ENCODE measurements at regions not wholly inside any gene's neighbourhood (a gene's known extent, or its start where the extent isn't known, plus 50 kb on each side); places are given as distances from the start of the nearest gene placed in this dataset.

DNA sequence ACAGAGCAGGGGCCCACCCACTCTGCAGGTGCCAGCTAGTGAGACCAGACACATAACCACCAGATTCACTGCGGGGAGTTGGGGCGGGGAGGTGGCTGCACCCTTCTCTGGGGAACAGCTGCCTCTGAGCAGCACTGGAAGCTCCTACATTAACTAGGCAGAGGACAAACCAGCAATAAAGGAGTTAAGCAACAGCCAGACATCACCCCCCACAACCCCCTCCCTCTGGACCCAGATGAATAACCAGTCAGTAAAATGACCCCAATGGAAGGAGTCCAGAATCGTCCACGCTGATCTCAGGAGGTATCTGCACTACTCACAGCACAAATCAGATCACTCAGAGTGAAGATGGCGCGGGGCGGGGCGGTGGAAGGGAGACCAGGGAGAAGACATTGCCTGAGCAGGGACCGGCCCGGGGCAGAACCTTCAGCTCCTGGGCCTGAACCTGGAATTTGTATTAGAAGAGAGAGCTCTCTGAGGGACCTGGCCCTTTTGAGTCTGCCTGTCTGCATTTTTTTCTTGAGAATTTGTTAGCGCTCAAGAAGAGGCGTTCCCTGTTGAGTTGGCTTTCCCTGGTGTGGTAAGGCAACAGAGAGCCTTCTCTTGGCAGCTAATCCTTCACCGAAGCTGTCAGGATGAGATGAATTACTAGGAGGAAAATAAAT, 125.5 kb upstream of the NCAM1 start:
- CTCF ChIA-PET (ENCODE audit: partially characterized antibody) = interaction anchor here (1.0 to 2.3 kb wide), 6 partner anchors 9 to 278 kb away, joined by 3 to 8 read pairs (median 3); no protein-coding TSS in a partner anchor
- Histone ChIP-seq H3K18ac (ENCODE audit: extremely low read depth, low read length) (no peak overlapping the region), H3K27me3 (replicated peaks in 1 of 4; ENCODE audit: control insufficient read depth in 3 of 4, extremely low read depth in 1 of 4, insufficient read depth in 3 of 4, low read length in 3 of 4) (no peaks in the 10 kb centered on the region), H2AK5ac (ENCODE audit: low read depth, low read length) (no peak overlapping the region), H3K23ac (ENCODE audit: insufficient read length) (no peak overlapping the region), H2BK5ac (ENCODE audit: low read depth, low read length) (no peak overlapping the region), H4K5ac (ENCODE audit: insufficient read length, low read depth, low read length) (no peak overlapping the region), H3K79me1 (ENCODE audit: low read depth, low read length) (no peaks in the 10 kb centered on the region), H3K9me3 (ENCODE audit: insufficient read depth in 2 of 2, low read depth in 1 of 2, low read length in 1 of 2) (no peaks in the 10 kb centered on the region), H4K91ac (replicated peaks; ENCODE audit: insufficient read length, low read length) (no peak overlapping the region), H3K4ac (replicated peaks; ENCODE audit: insufficient read length, low read depth, low read length) (no peak overlapping the region), H3K79me2 (ENCODE audit: control insufficient read depth in 1 of 2, insufficient read depth in 2 of 2, low read length in 2 of 2) (no peaks in the 10 kb centered on the region), H3K9ac (replicated peaks in 1 of 4; ENCODE audit: extremely low read depth in 1 of 4, low read depth in 3 of 4, low read length in 3 of 4) (no peak overlapping the region), H3K4me1 (replicated peaks in 1 of 4; ENCODE audit: control insufficient read depth in 3 of 4, insufficient read depth in 4 of 4, low read length in 3 of 4) (no peaks in the 10 kb centered on the region), H2BK120ac (replicated peaks; ENCODE audit: low read depth, low read length) (no peak overlapping the region), H3K14ac (ENCODE audit: insufficient read length) (no peak overlapping the region), H2BK12ac (ENCODE audit: low read depth, low read length) (no peak overlapping the region), H2BK15ac (ENCODE audit: low read length) (no peak overlapping the region), H3K4me2 (ENCODE audit: insufficient read depth in 1 of 2, low read depth in 2 of 2, low read length in 2 of 2) (no peak overlapping the region), H3K27ac (ENCODE audit: low read depth, low read length) (no peak overlapping the region), H3K56ac (replicated peaks; ENCODE audit: insufficient read length, low read depth, low read length) (no peak overlapping the region), H2BK20ac (ENCODE audit: low read length) (no peak overlapping the region), H2AFZ (ENCODE audit: low read length) (no peak overlapping the region), H3K36me3 (ENCODE audit: control insufficient read depth in 2 of 4, insufficient read depth in 4 of 4, low read length in 3 of 4) (no peaks in the 10 kb centered on the region), H4K20me1 (replicated peaks in 1 of 2; ENCODE audit: control insufficient read depth in 1 of 2, insufficient read depth in 2 of 2, low read length in 2 of 2) (no peaks in the 10 kb centered on the region), H3K23me2 (ENCODE audit: low read depth, low read length) (no peaks in the 10 kb centered on the region), H3K4me3 (ENCODE audit: extremely low read depth in 1 of 4, insufficient read depth in 2 of 4, low read depth in 3 of 4, low read length in 4 of 4) (no peak overlapping the region), H4K8ac (ENCODE audit: extremely low read depth, insufficient read depth, low read length) (no peak overlapping the region)
- no peak for TF ChIP-seq CHD1 (IDR thresholded peaks at IDR 0.05; ENCODE audit: low read depth, low read length)
- no peak for TF ChIP-seq CHD2 (IDR thresholded peaks at IDR 0.05; ENCODE audit: low read length)
- 96% methylated on average over 13 of the region's 13 CpGs; no CpG with 5 or more reads in 1 of the 2 experiments for WGBS, 2 experiments (ENCODE audit: extremely low coverage in 1 of 2, insufficient coverage in 1 of 2, insufficient read length in 1 of 2, insufficient replicate concordance in 2 of 2, low coverage in 1 of 2, low lambda C conversion rate in 2 of 2, missing lambda C conversion rate in 1 of 2)
- no peak for FAIRE-seq
- POLR2A ChIA-PET (ENCODE audit: partially characterized antibody) = no interaction called here
- no peak for DNase-seq (ENCODE audit: low read depth in 1 of 2, low spot score in 2 of 2)

All from H1 (cell line).